HUES48 (cell line): ENCODE measurements at regions not wholly inside any gene's neighbourhood (a gene's known extent, or its start where the extent isn't known, plus 50 kb on each side); places are given as distances from the start of the nearest gene placed in this dataset.

Experiments used
- H3K27ac ChIP-seq: one replicate; pipeline ENCODE4 v1.7.0; 2013; ENCODE audit warnings: low read depth, low read length, inconsistent platforms
- H3K27me3 ChIP-seq: 2 replicates; pipeline ENCODE4 v1.6.1; 2013; ENCODE audit warnings: mild to moderate bottlenecking, low read length; ENCODE audit not compliant: control insufficient read depth, insufficient read depth
- H3K36me3 ChIP-seq: 2 replicates; pipeline ENCODE4 v1.6.1; 2013; ENCODE audit warnings: low read length; ENCODE audit not compliant: control insufficient read depth, insufficient read depth
- H3K4me1 ChIP-seq: 2 replicates; pipeline ENCODE4 v1.6.1; 2013; ENCODE audit warnings: mild to moderate bottlenecking, low read length; ENCODE audit not compliant: control insufficient read depth, insufficient read depth
- H3K4me3 ChIP-seq: 2 replicates; pipeline ENCODE4 v1.5.1; 2013; ENCODE audit warnings: mild to moderate bottlenecking, low read depth, low read length
- H3K9ac ChIP-seq: 2 replicates; pipeline ENCODE4 v1.6.1; 2013; ENCODE audit warnings: mild to moderate bottlenecking, low read depth, low read length, moderate library complexity
- H3K9me3 ChIP-seq: 2 replicates; pipeline ENCODE4 v1.6.1; 2013; ENCODE audit warnings: low read length; ENCODE audit not compliant: control insufficient read depth, insufficient read depth

DNA sequence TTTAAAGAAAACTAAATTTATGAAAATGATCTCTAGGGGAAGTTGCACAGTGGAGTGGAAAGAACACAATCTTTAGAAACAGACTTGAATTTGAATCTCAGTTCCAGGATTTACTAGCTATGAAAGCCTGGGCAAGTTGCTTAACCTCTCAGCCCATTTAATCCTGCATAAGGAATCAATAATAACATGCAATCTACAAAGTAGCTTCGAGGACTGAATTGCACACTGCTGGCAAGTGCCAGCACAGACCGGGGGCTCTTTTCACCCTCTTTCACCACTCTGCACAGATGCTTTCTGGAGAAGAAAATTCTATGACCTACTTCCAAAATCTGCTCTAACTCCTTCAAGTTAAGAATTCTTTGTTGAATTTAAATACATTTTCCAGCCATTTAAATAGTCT is 63.4 kb upstream of the ANK3 start:
- H3K9ac ChIP-seq: no peak overlapping the region
- no peaks in the 10 kb centered on the region for H3K27me3 ChIP-seq
- no peaks in the 10 kb centered on the region for H3K36me3 ChIP-seq
- H3K4me3 ChIP-seq: no peak overlapping the region
- H3K4me1 ChIP-seq: peaks cover 12% of the 10 kb centered on the region
- no peak overlapping the region for H3K27ac ChIP-seq
- no peaks in the 10 kb centered on the region for H3K9me3 ChIP-seq

DNA sequence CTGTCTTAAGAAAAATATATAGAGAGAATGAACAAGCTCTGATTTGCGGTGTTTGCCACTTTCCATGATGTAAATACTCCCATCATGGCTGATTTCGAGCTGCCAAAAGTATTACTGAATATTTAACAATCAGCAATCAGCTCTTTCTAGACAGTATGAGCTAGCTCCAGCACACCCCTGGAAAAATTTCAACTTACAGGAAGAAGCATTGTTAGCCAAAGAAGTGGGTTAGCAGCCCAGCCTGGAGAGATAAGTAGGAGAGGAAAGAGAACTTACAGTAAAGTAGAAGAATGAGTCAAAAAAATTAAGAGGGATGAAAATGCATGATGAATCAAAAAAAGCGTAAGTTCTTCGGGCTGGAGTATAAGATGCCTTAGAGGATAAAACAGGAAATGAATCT is 60.6 kb upstream of the ANK3 start:
- Histone ChIP-seq H3K9ac (no peak overlapping the region), H3K4me1 (peaks cover 29% of the 10 kb centered on the region), H3K27ac (no peak overlapping the region), H3K9me3 (no peaks in the 10 kb centered on the region), H3K27me3 (no peaks in the 10 kb centered on the region), H3K36me3 (no peaks in the 10 kb centered on the region), H3K4me3 (no peak overlapping the region)

GRCh38 chr10:60448246-60448645 is 58.6 kb upstream of the ANK3 start:
- no peaks in the 10 kb centered on the region for H3K27me3 ChIP-seq
- H3K4me3 ChIP-seq: no peak overlapping the region
- H3K27ac ChIP-seq: no peak overlapping the region
- H3K9me3 ChIP-seq: no peaks in the 10 kb centered on the region
- no peak overlapping the region for H3K9ac ChIP-seq
- no peaks in the 10 kb centered on the region for H3K36me3 ChIP-seq
- peaks cover 23% of the 10 kb centered on the region for H3K4me1 ChIP-seq

DNA sequence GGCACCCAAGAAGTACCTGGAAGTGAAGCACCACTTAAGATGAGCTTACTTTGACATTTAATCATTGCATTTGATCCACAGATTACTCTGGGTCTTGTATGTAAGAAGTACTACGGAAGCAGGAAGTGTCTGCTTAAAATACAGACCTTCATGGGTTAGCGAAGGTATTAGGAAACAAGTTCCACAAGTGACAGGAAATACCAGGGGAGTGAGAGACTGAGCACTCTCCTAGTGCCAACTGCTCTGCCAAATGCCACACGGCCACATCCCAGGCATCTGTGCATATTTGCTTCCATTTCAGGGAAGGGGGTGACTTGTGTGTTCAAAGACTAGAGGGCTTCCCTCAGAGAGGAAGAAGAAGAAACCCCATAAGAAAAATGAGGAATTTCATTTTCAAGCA is 57.2 kb upstream of the ANK3 start:
- H3K27ac ChIP-seq: no peak overlapping the region
- H3K9me3 ChIP-seq: no peaks in the 10 kb centered on the region
- H3K27me3 ChIP-seq: no peaks in the 10 kb centered on the region
- no peak overlapping the region for H3K9ac ChIP-seq
- no peak overlapping the region for H3K4me3 ChIP-seq
- H3K4me1 ChIP-seq: peaks cover 23% of the 10 kb centered on the region
- no peaks in the 10 kb centered on the region for H3K36me3 ChIP-seq

DNA sequence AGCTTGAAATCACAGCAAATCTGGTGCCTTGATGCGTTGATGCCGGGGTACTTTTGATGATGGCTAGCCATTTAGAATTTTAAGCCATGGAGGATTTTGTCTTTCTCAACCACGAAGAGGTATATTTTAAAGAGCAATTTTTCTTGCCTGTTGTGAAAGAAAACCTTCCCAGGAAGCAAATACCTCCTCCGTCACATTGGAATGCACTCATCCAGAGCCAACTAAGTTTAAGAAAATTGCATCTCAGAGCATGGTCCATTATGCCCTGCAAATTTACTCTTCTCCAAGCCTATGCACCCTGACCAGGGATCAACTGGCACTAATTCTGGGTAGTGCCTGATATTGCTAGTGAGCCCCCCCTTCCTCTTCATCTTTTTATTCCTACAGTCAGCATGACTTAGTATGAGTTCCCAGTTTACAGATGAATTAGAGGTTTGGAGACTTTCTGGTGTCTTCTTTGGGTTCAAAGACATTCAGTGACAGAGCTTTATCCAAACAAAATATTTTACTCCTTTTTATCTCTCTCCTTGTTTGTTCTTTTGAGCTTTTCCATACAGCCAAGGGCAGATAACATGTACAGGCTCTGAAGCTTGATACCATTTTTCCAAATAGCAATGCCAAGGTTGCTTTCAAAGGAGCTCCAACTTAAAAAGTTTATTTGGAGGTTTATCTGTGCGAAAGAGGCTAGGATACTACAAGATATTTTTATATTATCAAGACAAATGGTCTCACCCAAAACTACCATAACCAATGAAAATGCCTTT is 56.6 kb upstream of the ANK3 start:
- peak overlapping the region; percentile 3 for H3K27ac ChIP-seq
- H3K9me3 ChIP-seq: no peaks in the 10 kb centered on the region
- no peaks in the 10 kb centered on the region for H3K36me3 ChIP-seq
- H3K4me3 ChIP-seq: no peak overlapping the region
- no peaks in the 10 kb centered on the region for H3K27me3 ChIP-seq
- no peak overlapping the region for H3K9ac ChIP-seq
- H3K4me1 ChIP-seq: peaks cover 23% of the 10 kb centered on the region

- no peak overlapping the region for H3K27ac ChIP-seq
These were observed 54.9 kb upstream of the ANK3 start for GRCh38 chr10:60444494-60445064.

GRCh38 chr10:60443346-60443745 is 53.7 kb upstream of the ANK3 start:
- Histone ChIP-seq H3K9me3 (no peaks in the 10 kb centered on the region), H3K9ac (no peak overlapping the region), H3K36me3 (no peaks in the 10 kb centered on the region), H3K27ac (no peak overlapping the region), H3K4me1 (peaks cover 20% of the 10 kb centered on the region), H3K4me3 (no peak overlapping the region), H3K27me3 (no peaks in the 10 kb centered on the region)

More at GRCh38 chr10:60444494-60445064, 54.9 kb upstream of the ANK3 start:
- Histone ChIP-seq H3K4me1 (peaks cover 23% of the 10 kb centered on the region), H3K9ac (no peak overlapping the region), H3K9me3 (no peaks in the 10 kb centered on the region), H3K27me3 (no peaks in the 10 kb centered on the region), H3K36me3 (no peaks in the 10 kb centered on the region), H3K4me3 (no peak overlapping the region)

DNA sequence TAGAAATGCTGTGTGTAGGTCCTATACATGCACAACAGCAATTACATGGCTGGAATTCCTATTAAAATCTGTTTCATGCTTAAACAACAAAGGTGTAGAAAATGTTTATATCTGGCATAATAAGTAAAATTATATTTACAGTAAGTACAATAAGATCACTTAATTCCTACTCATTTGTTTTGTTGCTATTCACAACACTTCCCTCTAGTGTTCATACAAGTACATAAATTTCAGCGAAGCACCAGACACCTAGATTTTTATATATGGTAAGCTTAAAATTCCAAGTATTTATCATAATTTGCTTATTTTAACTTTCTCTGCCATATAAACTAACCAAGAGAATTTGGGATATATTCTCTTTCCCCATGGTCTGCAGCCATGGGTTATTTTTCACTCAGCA is 51.8 kb upstream of the ANK3 start:
- H3K27ac ChIP-seq: no peak overlapping the region
- H3K36me3 ChIP-seq: no peaks in the 10 kb centered on the region
- no peaks in the 10 kb centered on the region for H3K9me3 ChIP-seq
- H3K9ac ChIP-seq: no peak overlapping the region
- H3K4me1 ChIP-seq: peaks cover 8% of the 10 kb centered on the region; the same call in 1 of the 2 replicates
- H3K27me3 ChIP-seq: no peaks in the 10 kb centered on the region
- no peak overlapping the region for H3K4me3 ChIP-seq

GRCh38 chr10:60439641-60440040 is 50.0 kb upstream of the ANK3 start:
- Histone ChIP-seq H3K27ac (no peak overlapping the region), H3K27me3 (no peaks in the 10 kb centered on the region), H3K4me3 (no peak overlapping the region), H3K9ac (no peak overlapping the region), H3K4me1 (no peaks in the 10 kb centered on the region), H3K9me3 (no peaks in the 10 kb centered on the region), H3K36me3 (no peaks in the 10 kb centered on the region)
